Common myeloid progenitor, CD34-positive (primary cell): ENCODE measurements at regions not wholly inside any gene's neighbourhood (a gene's known extent, or its start where the extent isn't known, plus 50 kb on each side); places are given as distances from the start of the nearest gene placed in this dataset.

ENCODE experiments used
- CTCF ChIA-PET: fragments of 350-600 bp; sonication (Branson Sonifier 250); formaldehyde crosslinking; loops from one replicate; lab custom pipeline; 2021; ENCODE audit warnings: antibody characterized with exemption; lab: Charles Lee
- POLR2A ChIA-PET: fragments of 350-600 bp; sonication (Branson Sonifier 250); formaldehyde crosslinking; loops from one replicate; lab custom pipeline; 2021; ENCODE audit warnings: antibody characterized with exemption; lab: Charles Lee
- DNase-seq, 3 donors: peaks; one replicate each; pipeline versions ENCODE4 v3.0.0 to v3.0.0-alpha.2; 2013
- H3K27ac ChIP-seq, 2 experiments: 1 replicate in 1 of 2; 2 replicates in 1 of 2; pipeline ENCODE4 v1.7.0; 2013; ENCODE audit warnings: inconsistent platforms in 2 of 2, low read length in 2 of 2, mild to moderate bottlenecking in 2 of 2, low read depth in 1 of 2, moderate library complexity in 1 of 2; ENCODE audit not compliant: severe bottlenecking in 2 of 2, insufficient read depth in 1 of 2, poor library complexity in 1 of 2
- H3K27me3 ChIP-seq, 5 experiments: replicated peaks in 2 of 5; 1 replicate in 3 of 5; 2 replicates in 2 of 5; pipeline versions ENCODE4 v1.6.1 to v1.7.0; 2013; ENCODE audit warnings: low read length in 4 of 5, mild to moderate bottlenecking in 2 of 5, moderate library complexity in 2 of 5, inconsistent platforms in 1 of 5; ENCODE audit not compliant: insufficient read depth in 5 of 5, control insufficient read depth in 4 of 5
- H3K36me3 ChIP-seq, 4 experiments: 1 replicate in 2 of 4; 2 replicates in 2 of 4; pipeline versions ENCODE4 v1.6.1 to v1.7.0; 2013; ENCODE audit warnings: low read length in 3 of 4, control low read depth in 1 of 4, mild to moderate bottlenecking in 1 of 4; ENCODE audit not compliant: control insufficient read depth in 4 of 4, insufficient read depth in 4 of 4
- H3K4me1 ChIP-seq, 4 experiments: 1 replicate in 3 of 4; 2 replicates in 1 of 4; pipeline versions ENCODE4 v1.6.1 to v1.7.1; 2013; ENCODE audit warnings: low read length in 3 of 4, mild to moderate bottlenecking in 3 of 4, control low read depth in 1 of 4, inconsistent platforms in 1 of 4, moderate library complexity in 1 of 4; ENCODE audit not compliant: control insufficient read depth in 4 of 4, insufficient read depth in 4 of 4; ENCODE audit errors: control extremely low read depth in 1 of 4
- H3K4me3 ChIP-seq, 7 experiments: 1 replicate in 4 of 7; 2 replicates in 3 of 7; pipeline versions ENCODE4 v1.5.1 to v1.7.0; 2013; ENCODE audit warnings: mild to moderate bottlenecking in 7 of 7, low read length in 6 of 7, moderate library complexity in 6 of 7, inconsistent platforms in 2 of 7, low read depth in 2 of 7, control low read depth in 1 of 7; ENCODE audit not compliant: insufficient read depth in 4 of 7, control insufficient read depth in 1 of 7; ENCODE audit errors: extremely low read depth in 1 of 7
- H3K9me3 ChIP-seq, 5 experiments: 1 replicate in 4 of 5; 2 replicates in 1 of 5; pipeline versions ENCODE4 v1.6.1 to v1.7.1; 2013; ENCODE audit warnings: low read length in 4 of 5, mild to moderate bottlenecking in 2 of 5, inconsistent platforms in 1 of 5, low read depth in 1 of 5, moderate library complexity in 1 of 5; ENCODE audit not compliant: control insufficient read depth in 4 of 5, insufficient read depth in 2 of 5; ENCODE audit errors: control extremely low read depth in 1 of 5
- WGBS: methylation state at CpG from one replicate; pipeline ENCODE4 v1.1.5; 2013; ENCODE audit not compliant: insufficient coverage; 5-methylcytosine and 5-hydroxymethylcytosine counted together

DNA sequence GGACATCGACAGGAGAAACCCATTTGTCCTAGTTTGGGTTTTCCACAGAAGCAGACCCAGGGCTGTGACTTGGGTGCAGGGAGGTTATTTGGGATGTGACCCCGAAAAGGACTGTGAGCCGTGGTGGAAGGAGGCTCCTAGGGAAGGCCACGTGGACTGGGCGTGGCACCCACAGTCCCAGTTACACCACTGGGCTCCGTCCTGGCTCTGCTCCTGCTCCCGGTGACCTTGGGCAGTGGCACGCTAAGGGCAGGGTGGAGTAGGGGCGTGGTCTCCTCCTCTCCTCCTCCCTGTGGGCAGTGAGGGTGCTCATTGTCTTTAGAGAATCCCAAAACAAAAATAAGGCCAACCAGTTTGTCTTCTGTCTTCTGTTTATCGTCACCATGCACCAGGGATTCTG lies 190.1 kb downstream of the GADD45G start:
- ChIA-PET CTCF (no interaction called here), POLR2A (no interaction called here)
- H3K9me3 ChIP-seq, result no peaks in the 10 kb centered on the region
- DNase-seq, result no peak
- no peaks in the 10 kb centered on the region for H3K27me3 ChIP-seq
- no peaks in the 10 kb centered on the region for H3K4me1 ChIP-seq
- WGBS, result 96% methylated on average over 6 of the region's 10 CpGs
- H3K27ac ChIP-seq, result no peak overlapping the region
- no peak overlapping the region for H3K4me3 ChIP-seq
- H3K36me3 ChIP-seq, result no peaks in the 10 kb centered on the region

DNA sequence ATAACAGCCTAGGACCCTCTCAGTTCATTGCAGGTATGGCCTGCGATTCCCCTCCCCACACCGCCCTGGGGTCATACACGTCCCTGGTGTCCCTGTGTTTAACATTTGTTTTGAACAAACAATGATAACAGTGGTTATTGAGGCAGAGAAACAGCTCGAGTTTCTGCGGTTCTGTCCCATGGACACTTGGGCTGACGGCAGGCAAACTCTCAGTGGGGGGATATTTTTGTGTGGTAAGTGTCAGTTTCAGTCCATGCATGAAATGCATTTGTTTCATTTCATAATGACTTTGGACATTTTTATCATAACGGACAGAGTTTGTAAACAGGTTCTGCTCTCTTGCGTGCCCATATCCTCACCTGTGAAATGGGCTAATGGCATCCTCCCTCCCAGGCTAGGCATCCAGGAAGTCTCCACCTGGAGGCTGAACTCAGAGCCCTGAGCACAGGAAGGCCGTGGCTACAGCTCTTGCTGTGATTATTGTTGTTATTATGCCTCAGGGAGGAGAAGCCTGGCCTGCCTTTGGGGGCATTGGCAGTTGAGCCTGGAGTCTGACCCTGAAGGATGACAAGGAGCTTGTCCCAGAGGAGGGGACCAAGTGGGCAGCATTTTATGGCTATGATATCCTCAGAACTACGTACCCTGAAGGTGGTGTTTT lies 190.9 kb downstream of the GADD45G start:
- H3K36me3 ChIP-seq, result no peaks in the 10 kb centered on the region
- H3K4me3 ChIP-seq, result no peak overlapping the region
- no peaks in the 10 kb centered on the region for H3K9me3 ChIP-seq
- no peak overlapping the region for H3K27ac ChIP-seq
- no peaks in the 10 kb centered on the region for H3K4me1 ChIP-seq
- WGBS, result 97% methylated on average over 5 of the region's 10 CpGs
- DNase-seq, result no peak
- H3K27me3 ChIP-seq, result no peaks in the 10 kb centered on the region
- POLR2A ChIA-PET, result no interaction called here
- CTCF ChIA-PET, result interaction anchor here (0.8 to 1.2 kb wide), 2 partner anchors 10 to 11 kb away, joined by 3 read pairs; no protein-coding TSS in a partner anchor

DNA sequence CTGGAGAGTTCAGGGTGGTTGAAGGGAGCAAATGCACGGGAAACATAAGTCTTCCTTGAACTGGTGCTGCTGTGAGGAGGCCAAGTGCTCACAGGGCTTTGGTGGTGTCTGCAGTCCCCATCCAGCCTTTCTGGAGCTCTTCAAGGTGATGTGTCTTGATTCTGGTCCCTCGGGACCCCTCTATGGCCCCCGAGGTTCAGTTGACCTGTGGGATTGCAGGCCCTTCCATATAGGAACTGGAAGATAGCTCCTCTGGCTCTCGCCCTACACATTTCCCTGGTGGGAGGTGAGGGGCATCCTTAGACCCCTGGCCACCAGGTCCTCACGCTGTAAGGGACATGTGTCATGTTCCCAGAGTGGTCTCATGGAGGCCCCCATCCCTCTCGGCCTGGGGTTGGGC lies 191.8 kb downstream of the GADD45G start:
- no peak for DNase-seq
- H3K4me3 ChIP-seq, result no peak overlapping the region
- H3K4me1 ChIP-seq, result no peaks in the 10 kb centered on the region
- no peak overlapping the region for H3K27ac ChIP-seq
- H3K36me3 ChIP-seq, result no peaks in the 10 kb centered on the region
- H3K9me3 ChIP-seq, result no peaks in the 10 kb centered on the region
- H3K27me3 ChIP-seq, result no peaks in the 10 kb centered on the region
- ChIA-PET CTCF (interaction anchor here (1.2 kb wide), 1 partner anchor 9 kb away, joined by 3 read pairs; no protein-coding TSS in a partner anchor), POLR2A (no interaction called here)
- WGBS, result 100% methylated on average over 3 of the region's 6 CpGs

DNA sequence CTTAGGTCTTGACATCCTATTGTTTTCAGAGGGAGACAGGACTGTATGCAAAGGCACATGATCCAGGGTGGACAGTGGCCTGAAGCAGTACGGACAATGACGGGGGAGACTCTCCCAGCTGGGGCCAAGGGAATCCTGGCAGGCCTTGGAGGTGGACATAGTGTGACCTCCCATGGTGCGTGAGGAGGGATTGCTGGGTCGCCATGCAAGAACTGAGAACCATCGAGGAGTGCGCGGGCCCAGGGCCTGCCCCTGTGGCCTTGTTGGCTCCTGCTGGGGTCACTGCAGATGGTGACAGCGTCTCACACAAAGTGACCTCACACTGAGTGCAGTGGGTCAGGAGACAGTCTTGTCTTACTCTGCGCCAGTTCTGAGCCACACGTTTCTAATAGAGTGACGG lies 192.4 kb downstream of the GADD45G start:
- no peaks in the 10 kb centered on the region for H3K9me3 ChIP-seq
- H3K36me3 ChIP-seq, result no peaks in the 10 kb centered on the region
- H3K27me3 ChIP-seq, result no peaks in the 10 kb centered on the region
- DNase-seq, result no peak
- H3K4me3 ChIP-seq, result no peak overlapping the region
- ChIA-PET POLR2A (no interaction called here), CTCF (no interaction called here)
- over 99% methylated on average over 11 of the region's 11 CpGs for WGBS
- no peak overlapping the region for H3K27ac ChIP-seq
- no peaks in the 10 kb centered on the region for H3K4me1 ChIP-seq

DNA sequence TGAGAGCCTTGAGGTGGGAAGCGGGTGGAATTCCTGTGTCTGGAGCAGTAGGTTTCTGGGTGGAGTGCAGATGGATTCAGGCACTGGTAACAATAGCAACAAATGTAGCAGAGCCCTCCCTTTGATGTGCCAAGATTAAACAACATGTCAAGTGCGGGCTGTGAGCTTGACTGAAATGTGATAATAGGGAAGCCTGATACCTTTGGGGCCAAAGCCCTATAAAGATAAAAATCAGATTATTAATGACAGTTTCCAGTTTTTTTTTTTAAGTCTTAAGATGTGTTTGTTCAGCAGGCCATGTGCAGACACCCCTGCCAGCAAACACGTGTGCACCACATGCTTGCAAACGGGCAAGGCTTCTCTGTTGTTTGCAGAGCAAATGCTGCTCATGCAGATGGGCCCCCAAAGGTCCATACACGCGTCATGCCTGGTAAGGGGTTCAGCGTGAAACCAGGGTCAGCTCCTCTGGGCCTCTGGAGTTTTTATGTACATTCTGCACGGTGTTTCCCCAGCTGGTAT lies 193.2 kb downstream of the GADD45G start:
- Histone ChIP-seq H3K27me3 (no peaks in the 10 kb centered on the region), H3K4me3 (no peak overlapping the region), H3K27ac (no peak overlapping the region), H3K4me1 (no peaks in the 10 kb centered on the region), H3K36me3 (no peaks in the 10 kb centered on the region), H3K9me3 (no peaks in the 10 kb centered on the region)
- no peak for DNase-seq
- 92% methylated on average over 7 of the region's 8 CpGs for WGBS
- POLR2A ChIA-PET, result no interaction called here
- CTCF ChIA-PET, result no interaction called here

DNA sequence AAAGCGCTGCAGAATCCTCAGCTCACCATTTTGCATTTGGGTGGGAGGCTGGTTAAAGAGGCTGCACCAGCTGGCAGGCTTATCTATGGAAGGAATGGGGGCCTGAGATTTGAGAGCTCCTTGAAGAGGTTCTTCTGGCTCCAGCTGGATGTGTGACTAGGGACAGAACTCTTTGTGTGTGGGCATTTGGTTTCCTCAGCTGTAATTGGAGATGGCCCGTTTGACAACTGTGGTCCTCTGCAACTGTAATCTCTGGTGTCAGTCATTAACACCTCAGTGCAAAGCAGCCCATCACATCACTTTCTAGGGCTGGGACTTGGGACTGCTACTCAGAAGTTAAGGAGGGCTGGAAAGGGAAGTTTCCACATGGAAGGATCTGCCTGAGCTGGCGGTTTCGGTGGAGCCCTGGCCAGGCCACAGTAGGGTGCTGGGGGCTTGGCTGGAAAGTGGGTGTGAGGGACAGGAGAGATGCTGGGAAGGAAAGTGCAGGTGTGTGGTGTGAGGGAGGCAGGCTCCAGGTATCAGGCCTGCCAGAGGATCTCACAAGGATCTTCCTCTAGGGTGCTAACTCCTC lies 193.8 kb downstream of the GADD45G start:
- no peak overlapping the region for H3K4me3 ChIP-seq
- 100% methylated on average over 3 of the region's 4 CpGs for WGBS
- ChIA-PET POLR2A (no interaction called here), CTCF (no interaction called here)
- no peaks in the 10 kb centered on the region for H3K27me3 ChIP-seq
- H3K9me3 ChIP-seq, result no peaks in the 10 kb centered on the region
- H3K27ac ChIP-seq, result no peak overlapping the region
- DNase-seq, result no peak
- H3K36me3 ChIP-seq, result no peaks in the 10 kb centered on the region
- no peaks in the 10 kb centered on the region for H3K4me1 ChIP-seq

DNA sequence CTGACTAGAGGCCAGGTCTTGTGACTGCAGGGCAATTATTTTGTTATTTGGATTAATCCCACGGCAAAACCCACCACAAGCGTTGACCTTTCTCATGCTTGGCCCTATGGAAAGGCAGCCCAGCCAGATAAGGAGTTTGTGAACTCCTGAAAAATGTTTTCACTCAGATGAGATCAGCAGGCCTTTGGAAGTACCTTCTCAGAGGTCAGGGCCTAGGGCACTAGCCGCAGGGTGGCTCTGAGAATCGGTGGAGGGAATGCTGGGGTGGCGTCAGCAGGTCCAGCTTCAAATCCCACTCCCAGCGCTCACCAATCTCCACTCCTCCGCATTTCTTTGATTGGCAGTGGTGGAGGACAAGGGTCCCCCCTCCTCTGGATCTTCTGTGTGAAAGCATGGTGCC lies 194.4 kb downstream of the GADD45G start:
- Histone ChIP-seq H3K36me3 (no peaks in the 10 kb centered on the region), H3K9me3 (no peaks in the 10 kb centered on the region), H3K27ac (no peak overlapping the region), H3K4me3 (no peak overlapping the region), H3K27me3 (no peaks in the 10 kb centered on the region), H3K4me1 (no peaks in the 10 kb centered on the region)
- ChIA-PET CTCF (no interaction called here), POLR2A (no interaction called here)
- 100% methylated on average over 7 of the region's 7 CpGs for WGBS
- DNase-seq, result no peak
